GM18951 (cell line): ENCODE measurements at regions not wholly inside any gene's neighbourhood (a gene's known extent, or its start where the extent isn't known, plus 50 kb on each side); places are given as distances from the start of the nearest gene placed in this dataset.

Experiments
- POLR2A ChIP-seq: IDR thresholded peaks from 4 replicates; pipeline ENCODE4 v1.6.1; 2011; ENCODE audit warnings: mild to moderate bottlenecking; ENCODE audit not compliant: insufficient read length, insufficient read depth; ENCODE audit errors: extremely low read depth
- in situ Hi-C: fragments of 300-500 bp; cut with MboI; formaldehyde crosslinking; loops from one replicate; pipeline ENCODE4 v1.12.0; 2022; ENCODE audit warnings: low sequenced_read_pairs, mixed read lengths, inconsistent platforms; ENCODE audit not compliant: unreplicated experiment

GRCh38 chr3:197381371-197381770, 83.0 kb upstream of the DLG1 start:
- no peak for TF ChIP-seq POLR2A
- in situ Hi-C loops = no loop called here

- in situ Hi-C loops = no loop called here
- TF ChIP-seq POLR2A = no peak
Measured at GRCh38 chr3:197380786-197381185, 82.4 kb upstream of the DLG1 start.

GRCh38 chr3:197378985-197379718, 80.7 kb upstream of the DLG1 start:
- no peak for TF ChIP-seq POLR2A
- in situ Hi-C loops = no loop called here

- no peak for TF ChIP-seq POLR2A
Measured at GRCh38 chr3:197376735-197377555, 78.5 kb upstream of the DLG1 start.

GRCh38 chr3:197376020-197376419, 77.6 kb upstream of the DLG1 start:
- TF ChIP-seq POLR2A = no peak
- in situ Hi-C loops = no loop called here

More at GRCh38 chr3:197376735-197377555, 78.5 kb upstream of the DLG1 start:
- in situ Hi-C loops = no loop called here

GRCh38 chr3:197375001-197375441, 76.6 kb upstream of the DLG1 start:
- no peak for TF ChIP-seq POLR2A
- in situ Hi-C loops = no loop called here

- in situ Hi-C loops = no loop called here
Measured at GRCh38 chr3:197373096-197373495, 74.7 kb upstream of the DLG1 start.

GRCh38 chr3:197372047-197372661, 73.7 kb upstream of the DLG1 start:
- in situ Hi-C loops = no loop called here

More at GRCh38 chr3:197373096-197373495, 74.7 kb upstream of the DLG1 start:
- TF ChIP-seq POLR2A = no peak

GRCh38 chr3:197371591-197372046, 73.2 kb upstream of the DLG1 start:
- in situ Hi-C loops = no loop called here
- TF ChIP-seq POLR2A = no peak

More at GRCh38 chr3:197372047-197372661, 73.7 kb upstream of the DLG1 start:
- TF ChIP-seq POLR2A = no peak

GRCh38 chr3:197369545-197369944, 71.1 kb upstream of the DLG1 start:
- in situ Hi-C loops = loop anchor here (10.0 kb wide), 1 partner anchor 65 kb away; no protein-coding TSS in a partner anchor
- no peak for TF ChIP-seq POLR2A

GRCh38 chr3:197368821-197369220, 70.4 kb upstream of the DLG1 start:
- TF ChIP-seq POLR2A = no peak
- in situ Hi-C loops = loop anchor here (10.0 kb wide), 1 partner anchor 66 kb away; no protein-coding TSS in a partner anchor

- TF ChIP-seq POLR2A = no peak
- in situ Hi-C loops = loop anchor here (10.0 kb wide), 1 partner anchor 66 kb away; no protein-coding TSS in a partner anchor
Measured at GRCh38 chr3:197368330-197368729, 69.9 kb upstream of the DLG1 start.
